SK-N-SH treated with all-trans-retinoic acid at 6 μM for 48 hours (cell line): ENCODE measurements at regions not wholly inside any gene's neighbourhood (a gene's known extent, or its start where the extent isn't known, plus 50 kb on each side); places are given as distances from the start of the nearest gene placed in this dataset.

ENCODE experiments used
- ATAC-seq: fragments of 200-7000 bp; cut with Tn5 transposase; 3 replicates; pipeline ENCODE4 v1.9.1; 2020; ENCODE audit warnings: mild to moderate bottlenecking, moderate library complexity
- ARNTL ChIP-seq: fragments of 450-650 bp; formaldehyde crosslinking; IDR thresholded peaks from 2 replicates; pipeline ENCODE4 v1.5.0; 2020; ENCODE audit warnings: low read depth, mild to moderate bottlenecking, moderate library complexity, borderline replicate concordance
- BACH2 ChIP-seq: fragments of 250-450 bp; sonication (Bioruptor Pico); IDR thresholded peaks from 2 replicates; pipeline ENCODE4 v1.9.0; 2021; ENCODE audit warnings: mild to moderate bottlenecking, borderline replicate concordance
- CREB5 ChIP-seq: fragments of 250-450 bp; sonication (Bioruptor Pico); IDR thresholded peaks from 2 replicates; pipeline ENCODE4 v1.5.1; 2020; ENCODE audit warnings: low read depth, mild to moderate bottlenecking, moderate library complexity
- CSDC2 ChIP-seq: fragments of 250-450 bp; sonication (Bioruptor Pico); IDR thresholded peaks from 2 replicates; pipeline ENCODE4 v1.5.0; 2020; ENCODE audit warnings: mild to moderate bottlenecking, moderate library complexity
- CSRNP3 ChIP-seq: fragments of 250-450 bp; sonication (Bioruptor Pico); IDR thresholded peaks from 2 replicates; pipeline ENCODE4 v1.5.1; 2021; ENCODE audit warnings: mild to moderate bottlenecking, moderate library complexity
- ESRRG ChIP-seq: fragments of 250-450 bp; sonication (Bioruptor Pico); IDR thresholded peaks from 2 replicates; pipeline ENCODE4 v1.6.1; 2021; ENCODE audit warnings: mild to moderate bottlenecking
- GLIS3 ChIP-seq: fragments of 250-450 bp; sonication (Bioruptor Pico); IDR thresholded peaks from 2 replicates; pipeline ENCODE4 v1.5.0; 2020; ENCODE audit warnings: mild to moderate bottlenecking, moderate library complexity
- ISL1 ChIP-seq: fragments of 250-450 bp; sonication (Bioruptor Pico); IDR thresholded peaks from 2 replicates; pipeline ENCODE4 v2.1.2; 2022; ENCODE audit warnings: mild to moderate bottlenecking, moderate library complexity
- OSR1 ChIP-seq: fragments of 250-450 bp; sonication (Bioruptor Pico); IDR thresholded peaks from 2 replicates; pipeline ENCODE4 v1.8.0; 2022; ENCODE audit warnings: moderate library complexity, mild to moderate bottlenecking, inconsistent platforms
- POU6F1 ChIP-seq: fragments of 250-450 bp; sonication (Bioruptor Pico); IDR thresholded peaks from 2 replicates; pipeline ENCODE4 v1.8.0; 2021; ENCODE audit warnings: low read depth, mild to moderate bottlenecking, moderate library complexity, borderline replicate concordance
- RARB ChIP-seq: fragments of 250-450 bp; sonication (Bioruptor Pico); IDR thresholded peaks from 2 replicates; pipeline ENCODE4 v1.8.0; 2021; ENCODE audit warnings: mild to moderate bottlenecking, moderate library complexity
- SNAI2 ChIP-seq: fragments of 250-450 bp; sonication (Bioruptor Pico); IDR thresholded peaks from 2 replicates; pipeline ENCODE4 v1.5.0; 2020; ENCODE audit warnings: mild to moderate bottlenecking, moderate library complexity
- TCF4 ChIP-seq: fragments of 250-450 bp; sonication (Bioruptor Pico); IDR thresholded peaks from 2 replicates; pipeline ENCODE4 v1.8.0; 2021; ENCODE audit warnings: mild to moderate bottlenecking, moderate library complexity, borderline replicate concordance
- TOX ChIP-seq: fragments of 250-450 bp; sonication (Bioruptor Pico); IDR thresholded peaks from 2 replicates; pipeline ENCODE4 v1.8.0; 2021; ENCODE audit warnings: mild to moderate bottlenecking, moderate library complexity, borderline replicate concordance
- TSHZ2 ChIP-seq: fragments of 250-450 bp; sonication (Bioruptor Pico); IDR thresholded peaks from 2 replicates; pipeline ENCODE4 v1.5.0; 2020; ENCODE audit warnings: mild to moderate bottlenecking, moderate library complexity
- ZC3H10 ChIP-seq: fragments of 250-450 bp; sonication (Bioruptor Pico); IDR thresholded peaks from 2 replicates; pipeline ENCODE4 v1.5.1; 2021; ENCODE audit warnings: mild to moderate bottlenecking, moderate library complexity
- ZFP3 ChIP-seq: fragments of 250-450 bp; sonication (Bioruptor Pico); IDR thresholded peaks from 2 replicates; pipeline ENCODE4 v1.5.0; 2020; ENCODE audit warnings: mild to moderate bottlenecking, moderate library complexity
- ZFP30 ChIP-seq: fragments of 450-650 bp; formaldehyde crosslinking; IDR thresholded peaks from 2 replicates; pipeline ENCODE4 v1.5.0; 2022; ENCODE audit warnings: mild to moderate bottlenecking, moderate library complexity
- ZNF565 ChIP-seq: fragments of 450-650 bp; formaldehyde crosslinking; conservative IDR thresholded peaks from 2 replicates; pipeline ENCODE4 v1.5.0; 2020; ENCODE audit warnings: low read depth, mild to moderate bottlenecking, moderate library complexity
- ZNF70 ChIP-seq: fragments of 450-650 bp; formaldehyde crosslinking; IDR thresholded peaks from 2 replicates; pipeline ENCODE4 v1.5.0; 2020; ENCODE audit warnings: mild to moderate bottlenecking, moderate library complexity
- ZNF8 ChIP-seq: fragments of 450-650 bp; formaldehyde crosslinking; IDR thresholded peaks from 2 replicates; pipeline ENCODE4 v1.5.0; 2020; ENCODE audit warnings: mild to moderate bottlenecking, moderate library complexity

DNA sequence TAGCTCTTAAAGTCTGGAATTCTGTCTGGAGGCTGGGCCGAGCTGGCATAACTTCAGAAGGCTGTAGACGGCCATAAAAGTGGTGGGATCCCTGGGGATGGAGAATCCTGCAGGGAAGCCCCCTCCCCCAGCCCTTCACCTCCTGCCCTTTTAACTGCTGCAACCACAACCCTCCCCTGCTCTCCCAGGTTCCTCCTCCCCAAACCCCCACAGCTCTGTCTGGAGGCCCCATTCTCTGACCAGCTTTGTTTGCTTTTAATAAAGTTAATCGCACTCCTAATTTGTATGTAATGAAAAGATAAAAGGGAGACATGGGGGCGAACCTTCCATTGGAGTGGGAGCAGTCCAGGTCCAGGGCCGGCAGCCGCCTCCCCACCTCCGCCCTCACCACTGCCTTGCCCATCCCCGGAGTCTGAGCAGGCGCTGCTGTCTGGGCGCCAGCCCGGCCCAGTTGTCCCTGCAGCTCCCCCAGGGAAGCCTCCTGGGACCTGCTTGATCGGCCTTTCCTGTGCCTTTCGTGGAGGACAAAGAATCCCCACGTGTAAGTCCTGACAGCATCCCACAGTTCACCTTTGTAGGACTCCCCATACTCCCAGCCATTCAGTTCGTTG, 84.3 kb downstream of the PJA1 start:
- ATAC-seq: no peak
- TF ChIP-seq TSHZ2 (CRISPR knock-in tag): no peak
- no peak for TF ChIP-seq ZNF565 (CRISPR knock-in tag)
- no peak for TF ChIP-seq ZFP30
- no peak for TF ChIP-seq SNAI2 (CRISPR knock-in tag)
- TF ChIP-seq ZFP3 (CRISPR knock-in tag): no peak
- TF ChIP-seq POU6F1 (CRISPR knock-in tag): no peak
- no peak for TF ChIP-seq ISL1 (CRISPR knock-in tag)
- no peak for TF ChIP-seq OSR1
- TF ChIP-seq ARNTL: no peak
- no peak for TF ChIP-seq CREB5 (CRISPR knock-in tag)
- no peak for TF ChIP-seq ESRRG (CRISPR knock-in tag)
- no peak for TF ChIP-seq ZNF70 (CRISPR knock-in tag)
- no peak for TF ChIP-seq CSDC2
- TF ChIP-seq BACH2 (CRISPR knock-in tag): no peak
- TF ChIP-seq ZNF8 (CRISPR knock-in tag): no peak
- no peak for TF ChIP-seq GLIS3 (CRISPR knock-in tag)

GRCh38 chrX:69079268-69079667, 86.0 kb downstream of the PJA1 start:
- no peak for ATAC-seq
- TF ChIP-seq GLIS3 (CRISPR knock-in tag) (no peak), CSDC2 (no peak), TCF4 (CRISPR knock-in tag) (no peak), ZC3H10 (CRISPR knock-in tag) (no peak), ARNTL (no peak), ZNF565 (CRISPR knock-in tag) (no peak), RARB (CRISPR knock-in tag) (no peak), TSHZ2 (CRISPR knock-in tag) (no peak), CSRNP3 (CRISPR knock-in tag) (no peak), TOX (CRISPR knock-in tag) (no peak), ZNF70 (CRISPR knock-in tag) (no peak), SNAI2 (CRISPR knock-in tag) (no peak), ZNF8 (CRISPR knock-in tag) (no peak), CREB5 (CRISPR knock-in tag) (no peak), ESRRG (CRISPR knock-in tag) (no peak), BACH2 (CRISPR knock-in tag) (no peak), OSR1 (no peak)
